DND-41 (cell line): ENCODE measurements at regions not wholly inside any gene's neighbourhood (a gene's known extent, or its start where the extent isn't known, plus 50 kb on each side); places are given as distances from the start of the nearest gene placed in this dataset.

Experiments used
- CTCF ChIP-seq: IDR thresholded peaks from 2 replicates; pipeline ENCODE4 v1.5.1; 2012; ENCODE audit warnings: borderline replicate concordance, low read length, moderate library complexity, mild to moderate bottlenecking; ENCODE audit not compliant: poor library complexity, severe bottlenecking; ENCODE audit errors: extremely low read depth
- EZH2 ChIP-seq: IDR thresholded peaks from 3 replicates; pipeline ENCODE4 v1.6.1; 2012; ENCODE audit warnings: borderline replicate concordance, low read depth, mild to moderate bottlenecking, moderate library complexity, low read length, inconsistent platforms; ENCODE audit not compliant: severe bottlenecking

GRCh38 chr9:89967527-89967926, 362.7 kb downstream of the GADD45G start:
- no peak for TF ChIP-seq CTCF
- TF ChIP-seq EZH2, result no peak
